ENCODE measurements at regions not wholly inside any gene's neighbourhood (a gene's known extent, or its start where the extent isn't known, plus 50 kb on each side); places are given as distances from the start of the nearest gene placed in this dataset.
"Not testable (repeated sequence)": the region's sequence is repeated elsewhere in the genome, so short reads cannot be mapped to it uniquely, and the experiment has no call there.

- DNase-seq (ENCODE audit: low spot score), result no peak
Observed at GRCh38 chr7:17093461-17093860, 205.0 kb upstream of the AHR start.

- no peak for DNase-seq (ENCODE audit: low spot score)
Observed at GRCh38 chr7:17094963-17095574, 203.4 kb upstream of the AHR start.

- no peak for DNase-seq (ENCODE audit: low spot score)
Observed at GRCh38 chr7:17095931-17096330, 202.5 kb upstream of the AHR start.

DNA sequence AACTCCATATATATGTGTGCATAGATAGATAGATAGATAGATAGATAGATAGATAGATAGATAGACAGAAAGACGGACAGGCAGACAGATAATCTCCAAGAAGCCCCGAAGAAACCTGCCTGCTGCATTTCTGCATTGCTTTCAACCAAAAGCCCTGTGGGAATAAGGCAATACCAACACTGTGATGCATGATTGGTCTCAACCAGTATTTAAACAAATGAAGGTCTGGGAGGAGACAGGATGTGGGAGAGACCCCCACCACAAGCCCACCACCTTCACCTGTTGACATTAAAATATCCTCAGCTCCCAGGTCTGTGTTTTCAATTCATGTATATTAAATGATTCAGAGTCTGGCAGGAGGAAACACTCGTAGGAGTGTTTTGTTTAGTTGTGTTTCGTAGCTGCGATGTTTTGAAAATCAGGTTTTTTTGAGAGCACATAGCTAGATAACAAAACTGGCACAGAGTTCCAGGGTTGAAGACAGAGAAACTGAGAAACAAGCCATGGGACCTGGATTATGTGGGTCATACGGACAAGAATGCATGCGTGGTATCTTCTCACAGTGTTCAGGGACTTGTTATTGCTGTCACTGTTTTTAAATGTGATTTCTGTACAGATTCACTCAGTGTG, 200.7 kb upstream of the AHR start:
- no peak for DNase-seq (ENCODE audit: low spot score)

- DNase-seq (ENCODE audit: low spot score), result no peak
Observed at GRCh38 chr7:17098515-17098914, 199.9 kb upstream of the AHR start.

GRCh38 chr7:17099083-17099973, 199.1 kb upstream of the AHR start:
- DNase-seq (ENCODE audit: low spot score), result no peak

DNA sequence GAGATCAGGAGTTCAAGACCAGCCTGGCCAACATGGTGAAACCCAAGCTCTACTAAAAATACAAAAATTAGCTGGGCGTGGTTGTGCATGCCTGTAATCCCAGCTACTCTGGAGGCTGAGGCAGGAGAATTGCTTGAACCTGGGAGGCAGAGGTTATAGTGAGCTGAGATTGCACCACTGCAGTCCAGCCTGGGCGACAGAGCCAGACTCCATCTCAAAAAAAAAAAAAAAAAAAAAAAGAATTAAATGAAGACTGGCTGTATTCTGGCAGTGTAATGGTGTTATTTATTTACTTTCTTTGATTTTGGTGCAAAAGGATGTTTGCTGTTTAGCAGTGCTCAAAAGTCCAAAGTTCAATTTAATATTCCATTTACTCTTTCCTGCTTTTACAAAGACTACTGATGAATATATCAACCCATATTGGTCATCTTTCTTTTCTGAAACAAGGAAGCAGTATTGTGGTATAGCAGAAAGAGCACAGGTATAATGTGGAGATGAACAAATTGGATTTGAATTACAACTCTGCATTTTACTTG, 198.4 kb upstream of the AHR start:
- not testable (repeated sequence) for DNase-seq (ENCODE audit: low spot score)

DNA sequence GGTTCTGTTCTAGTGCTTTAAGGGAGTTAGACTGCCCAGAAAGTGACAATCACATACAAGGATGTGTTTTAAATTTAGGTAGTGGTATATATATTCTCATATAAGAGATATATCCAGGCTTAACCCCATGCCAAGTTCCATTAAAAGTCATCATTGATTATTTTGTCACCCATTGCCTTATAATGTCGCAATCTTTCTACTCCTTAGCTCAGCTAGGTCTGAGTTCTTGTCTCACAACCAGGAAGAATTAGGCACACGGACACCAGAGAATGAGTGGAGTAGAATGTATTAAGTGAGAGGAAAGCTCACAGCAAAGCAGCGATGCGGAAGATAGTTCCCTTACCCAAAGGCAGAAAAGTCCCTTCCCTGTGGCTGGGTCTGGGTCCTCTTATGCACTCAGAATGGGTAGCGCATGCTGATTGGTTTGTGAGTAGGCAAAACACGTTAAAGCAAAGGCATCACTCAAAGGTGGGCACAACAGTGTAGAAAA, 197.2 kb upstream of the AHR start:
- no peak for DNase-seq (ENCODE audit: low spot score)

DNA sequence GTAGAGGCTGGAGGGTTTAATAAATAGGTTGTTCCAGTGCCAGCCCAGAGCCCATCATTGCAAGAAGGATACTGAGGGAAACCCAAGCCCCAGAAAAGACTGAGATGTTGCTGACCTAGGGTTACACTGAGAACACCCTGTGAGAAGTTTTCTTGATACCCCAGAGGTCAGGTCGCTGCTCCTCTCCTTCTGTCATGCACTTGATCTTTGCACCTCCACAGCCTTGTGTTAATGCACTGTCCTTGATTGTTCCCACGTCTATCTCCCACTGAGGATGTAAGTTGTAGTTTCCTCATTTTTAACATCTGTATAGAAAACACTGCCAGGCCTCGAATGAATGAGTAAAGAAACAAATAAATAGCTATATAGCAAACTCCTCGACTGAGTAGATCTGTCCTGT, 195.3 kb upstream of the AHR start:
- DNase-seq (ENCODE audit: low spot score), result no peak

DNA sequence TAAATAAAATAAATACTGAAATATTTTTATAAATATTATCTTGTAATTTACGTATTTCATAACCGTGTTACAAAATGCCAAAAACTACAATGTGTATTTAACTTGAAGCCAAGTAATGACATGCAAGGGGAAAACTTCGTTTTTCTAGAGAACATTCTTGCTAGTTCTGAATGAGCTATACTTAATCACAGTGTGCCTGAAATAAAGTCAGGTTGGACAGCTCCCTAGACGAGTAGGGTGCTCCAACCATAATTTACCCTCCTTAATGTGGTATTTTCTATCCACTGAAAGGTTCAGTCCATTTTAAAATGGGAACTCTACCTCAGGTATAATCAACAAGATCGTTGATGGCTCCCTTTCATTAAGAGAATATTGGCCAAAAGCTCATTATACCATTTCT, 194.5 kb upstream of the AHR start:
- no peak for DNase-seq (ENCODE audit: low spot score)

GRCh38 chr7:17104419-17104818, 194.0 kb upstream of the AHR start:
- DNase-seq (ENCODE audit: low spot score), result no peak

DNA sequence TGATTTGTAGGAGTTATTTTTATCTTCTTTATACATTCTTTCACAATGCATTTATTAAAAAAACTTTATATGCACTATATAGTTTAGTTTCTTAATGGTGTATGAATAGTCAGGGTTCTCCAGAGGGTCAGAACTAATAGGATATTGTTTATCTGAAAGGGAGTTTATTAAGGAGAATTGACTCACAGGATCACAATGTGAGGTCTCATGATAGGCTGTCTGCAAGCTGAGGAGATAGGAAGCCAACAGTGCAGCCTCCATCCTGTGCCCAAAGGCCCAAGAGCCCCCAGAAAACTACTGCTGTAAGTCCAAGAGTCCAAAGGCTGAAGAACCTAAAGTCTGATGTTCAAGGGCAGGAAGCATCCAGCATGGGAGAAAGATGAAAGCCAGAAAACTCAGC, 192.8 kb upstream of the AHR start:
- DNase-seq (ENCODE audit: low spot score), result no peak

DNA sequence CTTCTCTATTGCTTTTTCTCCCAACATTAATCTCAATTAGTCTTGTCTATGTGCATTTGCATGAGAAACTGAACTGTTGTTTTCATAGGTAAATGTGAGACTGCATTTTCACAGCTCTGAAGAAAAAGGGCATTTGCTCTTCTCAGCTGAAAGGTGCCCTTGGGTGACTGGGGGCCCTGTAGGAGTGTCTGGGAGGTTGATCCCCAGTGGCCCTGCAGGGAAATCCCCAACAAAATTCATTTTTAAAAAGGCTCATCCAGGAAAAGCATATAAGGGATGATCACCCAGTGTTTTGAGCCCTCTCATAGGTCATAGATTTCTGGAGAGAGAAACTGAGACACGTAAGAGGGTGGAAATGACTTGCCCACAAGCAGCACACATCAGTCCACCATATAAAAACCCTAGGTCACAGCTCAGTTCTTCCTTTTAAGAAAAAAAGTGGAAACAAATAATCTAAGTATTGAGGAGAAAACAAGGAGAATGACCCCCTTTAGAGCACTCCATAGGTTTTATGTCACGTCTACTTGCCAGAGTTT, 190.3 kb upstream of the AHR start:
- no peak for DNase-seq (ENCODE audit: low spot score)

GRCh38 chr7:17109020-17109419, 189.4 kb upstream of the AHR start:
- DNase-seq (ENCODE audit: low spot score), result no peak

- DNase-seq (ENCODE audit: low spot score), result not testable (repeated sequence)
Observed at GRCh38 chr7:17113770-17114169, 184.7 kb upstream of the AHR start.

DNA sequence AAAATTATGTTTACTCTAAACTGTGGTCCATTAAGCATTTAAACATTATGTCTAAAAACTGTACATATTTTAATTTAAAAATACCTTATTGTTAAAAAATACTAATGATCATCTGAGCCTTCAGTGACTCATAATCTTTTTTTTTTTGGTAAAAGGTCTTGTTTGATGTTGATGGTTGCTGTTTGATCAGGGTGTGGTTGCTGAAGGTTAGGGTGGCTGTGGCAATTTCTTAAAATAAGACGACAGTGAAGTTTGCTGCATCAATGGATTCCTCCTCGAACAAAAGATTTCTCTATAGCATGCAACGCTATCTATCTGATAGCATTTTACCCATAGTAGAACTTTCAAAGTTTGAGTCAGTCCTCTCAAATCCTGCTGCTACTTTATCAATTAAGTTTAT, 180.0 kb upstream of the AHR start:
- no peak for DNase-seq (ENCODE audit: low spot score)

GRCh38 chr7:17120756-17121155, 177.7 kb upstream of the AHR start:
- DNase-seq (ENCODE audit: low spot score), result no peak

DNA sequence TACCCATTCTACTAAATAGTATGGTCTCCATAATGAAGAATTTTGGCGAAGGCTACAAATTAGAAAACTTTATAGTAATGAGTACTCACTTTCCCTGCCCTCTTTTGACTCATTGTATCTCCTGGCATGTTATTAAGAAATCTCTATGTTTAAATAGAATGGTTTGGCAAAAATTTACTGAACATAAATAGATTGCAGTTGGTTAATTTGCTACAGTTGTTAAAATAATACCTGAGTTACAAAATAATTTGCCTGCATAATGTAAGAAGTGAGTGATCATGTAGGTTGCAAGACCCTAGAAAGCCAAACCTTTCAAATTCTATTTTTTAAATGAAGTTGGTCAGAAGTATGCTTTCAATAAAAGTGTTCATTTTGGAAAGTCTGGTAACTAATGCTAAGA, 176.8 kb upstream of the AHR start:
- no peak for DNase-seq (ENCODE audit: low spot score)

DNA sequence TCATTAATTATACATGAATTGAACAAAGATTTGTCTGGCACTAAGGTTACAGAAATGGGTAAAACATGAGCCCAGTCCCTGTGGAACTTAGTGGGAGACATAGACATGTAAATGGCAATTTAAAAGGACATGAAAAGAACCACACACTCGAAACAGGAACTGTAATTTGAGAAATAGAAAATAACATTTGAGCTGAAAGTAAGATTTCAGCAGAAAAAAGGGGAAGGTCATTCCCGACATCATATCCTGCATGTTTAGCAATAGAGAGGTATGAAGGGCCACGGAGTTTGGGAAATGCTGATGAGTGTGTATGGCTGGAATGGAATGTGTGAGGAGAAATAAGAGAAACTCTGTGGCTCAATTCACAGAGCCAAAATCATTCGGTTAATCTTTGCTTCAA, 175.4 kb upstream of the AHR start:
- no peak for DNase-seq (ENCODE audit: low spot score)

- DNase-seq (ENCODE audit: low spot score), result no peak
Observed at GRCh38 chr7:17126413-17127268, 171.8 kb upstream of the AHR start.

- DNase-seq (ENCODE audit: low spot score), result no peak
Observed at GRCh38 chr7:17129218-17129617, 169.2 kb upstream of the AHR start.

All from hematopoietic multipotent progenitor cell treated with erythropoietin and hydrocortisone succinate and interleukin-3 and kit ligand, for 15 days (in vitro differentiated cells).